ENCODE measurements at regions not wholly inside any gene's neighbourhood (a gene's known extent, or its start where the extent isn't known, plus 50 kb on each side); places are given as distances from the start of the nearest gene placed in this dataset.
A peak's percentile ranks its signal among the peaks of the same experiment; 100 is the strongest.

- Histone ChIP-seq H4K20me1 (replicated peaks; ENCODE audit: control insufficient read depth, insufficient read depth, low read length) (no peaks in the 10 kb centered on the region), H3K9me1 (ENCODE audit: control insufficient read depth, insufficient read depth, low read length) (no peaks in the 10 kb centered on the region), H3K36me3 (ENCODE audit: control insufficient read depth, insufficient read depth, low read length) (no peaks in the 10 kb centered on the region), H3K27me3 (ENCODE audit: control insufficient read depth in 2 of 2, insufficient read depth in 2 of 2, low read length in 2 of 2) (no peaks in the 10 kb centered on the region), H3K4me3 (no peak overlapping the region), H3K9ac (ENCODE audit: insufficient read depth in 1 of 2, low read depth in 2 of 2, low read length in 2 of 2) (no peak overlapping the region), H3K27ac (ENCODE audit: extremely low read depth, low read depth, low read length) (no peak overlapping the region), H3K9me3 (replicated peaks; ENCODE audit: control insufficient read depth, insufficient read depth, low read depth, low read length) (no peaks in the 10 kb centered on the region), H2AFZ (ENCODE audit: low read depth, low read length) (no peak overlapping the region), H3K79me2 (ENCODE audit: control insufficient read depth, insufficient read depth, low read length) (no peaks in the 10 kb centered on the region), H3K4me1 (replicated peaks in 1 of 2; ENCODE audit: control insufficient read depth in 2 of 2, insufficient read depth in 2 of 2, low read length in 2 of 2) (no peaks in the 10 kb centered on the region), H3K4me2 (ENCODE audit: insufficient read depth, low read length) (no peak overlapping the region)
- TF ChIP-seq RAD21 (CRISPR knock-in tag; conservative IDR thresholded peaks at IDR 0.05 in 1 of 2, IDR thresholded peaks at IDR 0.05 in 1 of 2) (peak in 1 of 2 experiments; percentile 15; a peak in 1 of 4 replicates), ZFP91 (CRISPR knock-in tag; IDR thresholded peaks at IDR 0.05) (no peak), ZNF57 (CRISPR knock-in tag; IDR thresholded peaks at IDR 0.05) (no peak), CBX8 (IDR thresholded peaks at IDR 0.05; ENCODE audit: borderline replicate concordance, extremely low read depth, low read depth, low read length, poor library complexity, severe bottlenecking) (no peak)
- POLR2A ChIA-PET = no interaction called here
- intact Hi-C loops (cut with micrococcal nuclease) (no loop called here), in situ Hi-C loops (cut with MboI) (no loop called here)
- FAIRE-seq (no peak), ATAC-seq (no peak), DNase-seq (ENCODE audit: extremely low read depth in 1 of 4, low spot score in 3 of 4) (peak in 3 of 4 experiments; percentile 0 to 9 (median 3))
- no TSS peak for BruUV-seq (replicated peaks)
- CTCF ChIA-PET (ENCODE audit: low intra/inter-chr PET ratio) = interaction anchor here (0.6 kb wide), 1 partner anchor 467 kb away, joined by 6 read pairs; no protein-coding TSS in a partner anchor
- 2% methylated on average over 6 of the region's 6 CpGs for WGBS (ENCODE audit: insufficient coverage, low coverage, missing lambda C conversion rate)
These were observed 349.7 kb downstream of the TUSC7 start for GRCh38 chr3:117059067-117059955.

All from K562 (cell line).